GM12874 (cell line): ENCODE measurements at regions not wholly inside any gene's neighbourhood (a gene's known extent, or its start where the extent isn't known, plus 50 kb on each side); places are given as distances from the start of the nearest gene placed in this dataset.

Source experiments
- CTCF ChIP-seq: IDR thresholded peaks from 2 replicates; pipeline ENCODE4 v1.5.1; 2011; ENCODE audit warnings: low read depth, mild to moderate bottlenecking, control low read depth, low read length, moderate library complexity; ENCODE audit not compliant: insufficient read depth

- no peak for TF ChIP-seq CTCF
Observed at GRCh38 chr2:137823196-137823595, 141.1 kb upstream of the HNMT start.

GRCh38 chr2:137824501-137824900 is 139.8 kb upstream of the HNMT start:
- no peak for TF ChIP-seq CTCF

- no peak for TF ChIP-seq CTCF
Observed at GRCh38 chr2:137826373-137827372, 137.6 kb upstream of the HNMT start.

- TF ChIP-seq CTCF, result no peak
Observed at GRCh38 chr2:137828624-137829023, 135.6 kb upstream of the HNMT start.

GRCh38 chr2:137829251-137829650 is 135.0 kb upstream of the HNMT start:
- TF ChIP-seq CTCF, result no peak

GRCh38 chr2:137834760-137835379 is 129.4 kb upstream of the HNMT start:
- no peak for TF ChIP-seq CTCF

- no peak for TF ChIP-seq CTCF
Observed at GRCh38 chr2:137836671-137837070, 127.6 kb upstream of the HNMT start.
